Thyroid gland (tissue), 4 donors: ENCODE measurements at regions not wholly inside any gene's neighbourhood (a gene's known extent, or its start where the extent isn't known, plus 50 kb on each side); places are given as distances from the start of the nearest gene placed in this dataset.

Experiments used
- DNase-seq, 2 donors: peaks; one replicate each; pipeline ENCODE4 v3.0.0-alpha.2; 2019
- H3K27ac ChIP-seq, 3 donors: fragments of 200-600 bp; sonication (generic); 1 replicate in 2 of 3; 2 replicates in 1 of 3; pipeline ENCODE4 v1.5.1; 2016 to 2019; ENCODE audit warnings: mild to moderate bottlenecking in 1 of 3, moderate library complexity in 1 of 3
- H3K27me3 ChIP-seq: fragments of 200-600 bp; sonication (generic); one replicate; pipeline ENCODE4 v1.5.1; 2019
- H3K36me3 ChIP-seq, 2 donors: fragments of 200-600 bp; sonication (generic); one replicate each; pipeline ENCODE4 v1.5.1; 2016 to 2019
- H3K4me1 ChIP-seq, 2 donors: fragments of 200-600 bp; sonication (generic); one replicate each; pipeline ENCODE4 v1.5.1; 2017 to 2019
- H3K4me3 ChIP-seq, 3 donors: fragments of 200-600 bp; sonication (generic); replicated peaks in 1 of 3; 1 replicate in 2 of 3; 2 replicates in 1 of 3; pipeline ENCODE4 v1.5.1; 2016; ENCODE audit warnings: mild to moderate bottlenecking in 1 of 3
- H3K9me3 ChIP-seq: fragments of 200-600 bp; sonication (generic); one replicate; pipeline ENCODE4 v1.5.1; 2017
- CTCF ChIP-seq, 6 experiments: fragments of 200-600 bp in 3 of 6; fragments of 450-650 bp in 3 of 6; sonication (generic) in 3 of 6; IDR thresholded peaks; one replicate each; pipeline ENCODE4 v1.5.1; 2016 to 2019; ENCODE audit warnings: antibody characterized with exemption in 6 of 6, mild to moderate bottlenecking in 2 of 6, inconsistent platforms in 1 of 6, moderate library complexity in 1 of 6
- POLR2A ChIP-seq, 2 donors: fragments of 450-650 bp; IDR thresholded peaks; one replicate each; pipeline ENCODE4 v1.6.1; 2017; ENCODE audit warnings: antibody characterized with exemption in 2 of 2, mild to moderate bottlenecking in 2 of 2, moderate library complexity in 1 of 2
- WGBS, 2 donors: methylation state at CpG; one replicate each; pipeline ENCODE4 v1.1.5; 2017; 5-methylcytosine and 5-hydroxymethylcytosine counted together
- intact Hi-C: fragments of 100-400 bp; cut with DNase I; formaldehyde crosslinking; loops from one replicate; pipeline ENCODE4 v1.15.1; 2023

- H3K4me3 ChIP-seq = no peak overlapping the region
- WGBS, 2 donors = 92 to 96% methylated on average over 1 of the region's 1 CpG
- no peak for DNase-seq
- H3K36me3 ChIP-seq = no peaks in the 10 kb centered on the region
- H3K27ac ChIP-seq = no peak overlapping the region
- no peak for TF ChIP-seq POLR2A (IDR thresholded peaks at IDR 0.05)
- no peak for TF ChIP-seq CTCF (IDR thresholded peaks at IDR 0.05)
- H3K27me3 ChIP-seq = no peaks in the 10 kb centered on the region
- intact Hi-C loops = no loop called here
- no peaks in the 10 kb centered on the region for H3K4me1 ChIP-seq
- H3K9me3 ChIP-seq = no peaks in the 10 kb centered on the region
These were observed 77.2 kb upstream of the RAI14 start for GRCh38 chr5:34578962-34579361.

GRCh38 chr5:34580983-34581382 is 75.1 kb upstream of the RAI14 start:
- H3K4me1 ChIP-seq = no peaks in the 10 kb centered on the region
- WGBS, 2 donors = 74 to 80% methylated on average over 7 of the region's 7 CpGs
- no peaks in the 10 kb centered on the region for H3K36me3 ChIP-seq
- intact Hi-C loops = no loop called here
- no peak for TF ChIP-seq CTCF (IDR thresholded peaks at IDR 0.05)
- no peak for TF ChIP-seq POLR2A (IDR thresholded peaks at IDR 0.05)
- H3K9me3 ChIP-seq = no peaks in the 10 kb centered on the region
- H3K4me3 ChIP-seq = no peak overlapping the region
- no peak overlapping the region for H3K27ac ChIP-seq
- no peak for DNase-seq
- no peaks in the 10 kb centered on the region for H3K27me3 ChIP-seq

GRCh38 chr5:34582371-34582770 is 73.8 kb upstream of the RAI14 start:
- H3K36me3 ChIP-seq = no peaks in the 10 kb centered on the region
- no peak for DNase-seq
- intact Hi-C loops = no loop called here
- no peak overlapping the region for H3K4me3 ChIP-seq
- no peaks in the 10 kb centered on the region for H3K4me1 ChIP-seq
- no peaks in the 10 kb centered on the region for H3K9me3 ChIP-seq
- no peak overlapping the region for H3K27ac ChIP-seq
- WGBS, 2 donors = 67 to 82% methylated on average over 3 of the region's 3 CpGs
- TF ChIP-seq CTCF (IDR thresholded peaks at IDR 0.05) = no peak
- TF ChIP-seq POLR2A (IDR thresholded peaks at IDR 0.05) = no peak
- H3K27me3 ChIP-seq = no peaks in the 10 kb centered on the region

- TF ChIP-seq POLR2A (IDR thresholded peaks at IDR 0.05) (no peak), CTCF (IDR thresholded peaks at IDR 0.05) (no peak)
These were observed 73.0 kb upstream of the RAI14 start for GRCh38 chr5:34583167-34583566.

GRCh38 chr5:34584165-34584564 is 72.0 kb upstream of the RAI14 start:
- intact Hi-C loops = no loop called here
- no peaks in the 10 kb centered on the region for H3K27me3 ChIP-seq
- no peaks in the 10 kb centered on the region for H3K9me3 ChIP-seq
- H3K4me3 ChIP-seq = no peak overlapping the region
- no peak overlapping the region for H3K27ac ChIP-seq
- no peaks in the 10 kb centered on the region for H3K4me1 ChIP-seq
- no peak for TF ChIP-seq CTCF (IDR thresholded peaks at IDR 0.05)
- TF ChIP-seq POLR2A (IDR thresholded peaks at IDR 0.05) = no peak
- no peak for DNase-seq
- no peaks in the 10 kb centered on the region for H3K36me3 ChIP-seq

More at GRCh38 chr5:34583167-34583566, 73.0 kb upstream of the RAI14 start:
- Histone ChIP-seq H3K27me3 (no peaks in the 10 kb centered on the region), H3K4me3 (no peak overlapping the region), H3K4me1 (no peaks in the 10 kb centered on the region), H3K36me3 (no peaks in the 10 kb centered on the region), H3K27ac (no peak overlapping the region), H3K9me3 (no peaks in the 10 kb centered on the region)
- intact Hi-C loops = no loop called here
- no peak for DNase-seq
